H9 (cell line): ENCODE measurements at regions not wholly inside any gene's neighbourhood (a gene's known extent, or its start where the extent isn't known, plus 50 kb on each side); places are given as distances from the start of the nearest gene placed in this dataset.
A peak's percentile ranks its signal among the peaks of the same experiment; 100 is the strongest.

Source experiments
- DNase-seq: peaks from one replicate; pipeline ENCODE4 v3.0.0-alpha.2; 2017
- H2AFZ ChIP-seq: one replicate; pipeline ENCODE4 v1.6.1; 2013; ENCODE audit warnings: mild to moderate bottlenecking, low read length, control low read depth, moderate library complexity
- H2AK5ac ChIP-seq: 2 replicates; pipeline ENCODE4 v1.6.1; 2013; ENCODE audit warnings: low read length, control low read depth, mixed read lengths; ENCODE audit not compliant: insufficient read length
- H2BK120ac ChIP-seq: one replicate; pipeline ENCODE4 v1.6.1; 2013; ENCODE audit warnings: low read depth, mild to moderate bottlenecking, low read length, control low read depth, inconsistent platforms; ENCODE audit not compliant: poor library complexity, severe bottlenecking
- H2BK12ac ChIP-seq: 2 replicates; pipeline ENCODE4 v1.6.1; 2013; ENCODE audit warnings: low read length, control low read depth, mixed read lengths, low read depth; ENCODE audit not compliant: insufficient read length
- H2BK15ac ChIP-seq: 2 replicates; pipeline ENCODE4 v1.6.1; 2013; ENCODE audit warnings: low read depth, low read length, control low read depth
- H2BK20ac ChIP-seq: one replicate; pipeline ENCODE4 v1.6.1; 2013; ENCODE audit warnings: low read depth, mild to moderate bottlenecking, low read length, control low read depth, inconsistent platforms; ENCODE audit not compliant: poor library complexity, severe bottlenecking
- H2BK5ac ChIP-seq: 2 replicates; pipeline ENCODE4 v1.6.1; 2013; ENCODE audit warnings: low read length, control low read depth, mixed read lengths; ENCODE audit not compliant: insufficient read length
- H3K14ac ChIP-seq: 2 replicates; pipeline ENCODE4 v1.6.1; 2013; ENCODE audit warnings: low read length, control low read depth; ENCODE audit not compliant: insufficient read depth
- H3K18ac ChIP-seq: 2 replicates; pipeline ENCODE4 v1.6.1; 2013; ENCODE audit warnings: low read depth, mild to moderate bottlenecking, mixed read lengths, low read length, control low read depth; ENCODE audit not compliant: insufficient read length
- H3K23ac ChIP-seq: 2 replicates; pipeline ENCODE4 v1.6.1; 2013; ENCODE audit warnings: low read length, control low read depth, mixed read lengths, low read depth; ENCODE audit not compliant: insufficient read length
- H3K23me2 ChIP-seq: 2 replicates; pipeline ENCODE4 v1.6.1; 2013; ENCODE audit warnings: low read depth, mild to moderate bottlenecking, mixed read lengths, low read length, control low read depth; ENCODE audit not compliant: insufficient read length, poor library complexity, severe bottlenecking
- H3K27ac ChIP-seq: 2 replicates; pipeline ENCODE4 v1.5.1; 2013; ENCODE audit warnings: low read length, control low read depth, mixed read lengths, low read depth; ENCODE audit not compliant: insufficient read length
- H3K27me3 ChIP-seq: 2 replicates; pipeline ENCODE4 v1.6.1; 2013; ENCODE audit warnings: low read length, control low read depth, inconsistent platforms; ENCODE audit not compliant: insufficient read depth
- H3K4ac ChIP-seq: 2 replicates; pipeline ENCODE4 v1.6.1; 2013; ENCODE audit warnings: low read depth, mild to moderate bottlenecking, control low read depth, inconsistent platforms, low read length, moderate library complexity
- H3K4me1 ChIP-seq: 2 replicates; pipeline ENCODE4 v1.6.1; 2013; ENCODE audit warnings: low read length, control low read depth, inconsistent platforms; ENCODE audit not compliant: insufficient read depth
- H3K4me2 ChIP-seq: 2 replicates; pipeline ENCODE4 v1.6.1; 2013; ENCODE audit warnings: low read length, control low read depth, mixed read lengths; ENCODE audit not compliant: insufficient read length, insufficient read depth
- H3K56ac ChIP-seq: 2 replicates; pipeline ENCODE4 v1.6.1; 2013; ENCODE audit warnings: low read depth, mild to moderate bottlenecking, mixed read lengths, low read length, control low read depth; ENCODE audit not compliant: insufficient read length
- H3K79me1 ChIP-seq: 2 replicates; pipeline ENCODE4 v1.6.1; 2013; ENCODE audit warnings: low read depth, mild to moderate bottlenecking, moderate library complexity, low read length, control low read depth, inconsistent platforms; ENCODE audit not compliant: insufficient read depth, poor library complexity, severe bottlenecking
- H3K79me2 ChIP-seq: 2 replicates; pipeline ENCODE4 v1.6.1; 2013; ENCODE audit warnings: low read length, control low read depth, inconsistent platforms; ENCODE audit not compliant: insufficient read depth
- H3K9ac ChIP-seq: 2 replicates; pipeline ENCODE4 v1.6.1; 2013; ENCODE audit warnings: low read length, control low read depth, mixed read lengths; ENCODE audit not compliant: insufficient read length; ENCODE audit errors: extremely low read depth
- H3K9me3 ChIP-seq: one replicate; pipeline ENCODE4 v1.6.1; 2013; ENCODE audit warnings: low read depth, low read length, inconsistent platforms; ENCODE audit not compliant: control insufficient read depth
- H3T11ph ChIP-seq: one replicate; pipeline ENCODE4 v1.6.1; 2013; ENCODE audit warnings: mild to moderate bottlenecking, low read length, control low read depth, inconsistent platforms
- H4K20me1 ChIP-seq: one replicate; pipeline ENCODE4 v1.6.1; 2013; ENCODE audit not compliant: control insufficient read depth, insufficient read length, insufficient read depth
- H4K5ac ChIP-seq: 2 replicates; pipeline ENCODE4 v1.6.1; 2013; ENCODE audit warnings: low read depth, mild to moderate bottlenecking, mixed read lengths, low read length, control low read depth; ENCODE audit not compliant: insufficient read length
- H4K8ac ChIP-seq: replicated peaks from 2 replicates; pipeline ENCODE4 v1.6.1; 2013; ENCODE audit warnings: low read length, control low read depth, mixed read lengths, low read depth; ENCODE audit not compliant: insufficient read length
- H4K91ac ChIP-seq: 2 replicates; pipeline ENCODE4 v1.6.1; 2013; ENCODE audit warnings: low read depth, mild to moderate bottlenecking, moderate library complexity, mixed read lengths, low read length, control low read depth; ENCODE audit not compliant: insufficient read length
- H3K27ac Mint-ChIP-seq, 3 experiments: 2 replicates in 2 of 3; 3 replicates in 1 of 3; pipeline ENCODE4 v1.8.0; 2020 to 2021; ENCODE audit warnings: mixed read lengths in 3 of 3, mild to moderate bottlenecking in 1 of 3, moderate library complexity in 1 of 3
- H3K27me3 Mint-ChIP-seq: 2 replicates; pipeline ENCODE4 v1.8.0; 2021; ENCODE audit warnings: low read depth, mild to moderate bottlenecking, moderate library complexity, mixed read lengths
- H3K36me3 Mint-ChIP-seq, 3 experiments: 2 replicates in 2 of 3; 3 replicates in 1 of 3; pipeline ENCODE4 v1.8.0; 2020 to 2021; ENCODE audit warnings: low read depth in 3 of 3, mixed read lengths in 3 of 3; ENCODE audit not compliant: insufficient read depth in 1 of 3
- H3K4me1 Mint-ChIP-seq, 2 experiments: 2 replicates each; pipeline ENCODE4 v1.8.0; 2020; ENCODE audit warnings: mixed read lengths in 2 of 2
- H3K4me3 Mint-ChIP-seq, 2 experiments: 2 replicates in 1 of 2; 3 replicates in 1 of 2; pipeline ENCODE4 v1.8.0; 2020 to 2021; ENCODE audit warnings: mild to moderate bottlenecking in 2 of 2, mixed read lengths in 2 of 2, moderate library complexity in 1 of 2
- H3K9me3 Mint-ChIP-seq, 2 experiments: 2 replicates in 1 of 2; 3 replicates in 1 of 2; pipeline ENCODE4 v1.8.0; 2020; ENCODE audit warnings: mild to moderate bottlenecking in 2 of 2, mixed read lengths in 2 of 2, moderate library complexity in 1 of 2
- CTCF ChIP-seq: fragments of 200-600 bp; sonication (generic); conservative IDR thresholded peaks from 3 replicates; pipeline ENCODE4 v1.8.0; 2021; ENCODE audit warnings: antibody characterized with exemption, mild to moderate bottlenecking
- WGBS: extraction: QIAGEN DNeasy Blood & Tissue Kit; methylation state at CpG from one replicate; pipeline ENCODE4 v1.1.7; 2013; ENCODE audit warnings: missing lambda C conversion rate, low lambda C conversion rate, mixed read lengths; ENCODE audit not compliant: insufficient read length; ENCODE audit errors: extremely low coverage; 5-methylcytosine and 5-hydroxymethylcytosine counted together

GRCh38 chr3:63228087-63228486 lies 50.0 kb upstream of the SYNPR start:
- Histone ChIP-seq H2AK5ac (no peak overlapping the region), H3K27me3 (no peaks in the 10 kb centered on the region), H3K79me1 (no peaks in the 10 kb centered on the region), H2BK15ac (no peak overlapping the region), H3K4me2 (no peak overlapping the region), H3K4me1 (peaks cover 6% of the 10 kb centered on the region), H2BK120ac (no peak overlapping the region), H3K27ac (no peak overlapping the region), H2BK12ac (no peak overlapping the region), H3T11ph (no peak overlapping the region), H2BK5ac (no peak overlapping the region), H3K14ac (no peak overlapping the region), H2BK20ac (no peak overlapping the region), H3K23me2 (no peaks in the 10 kb centered on the region), H2AFZ (no peak overlapping the region), H4K8ac (no peak overlapping the region), H4K91ac (no peak overlapping the region), H3K79me2 (no peaks in the 10 kb centered on the region), H3K23ac (no peak overlapping the region), H4K5ac (no peak overlapping the region), H3K18ac (no peak overlapping the region), H3K9ac (no peak overlapping the region), H3K9me3 (no peaks in the 10 kb centered on the region), H3K4ac (no peak overlapping the region), H3K56ac (no peak overlapping the region), H4K20me1 (no peaks in the 10 kb centered on the region)
- Mint-ChIP-seq H3K36me3 (no peaks in the 10 kb centered on the region; a peak in 1 of 7 replicates), H3K4me3 (no peak overlapping the region; a peak in 1 of 5 replicates), H3K9me3 (no peaks in the 10 kb centered on the region), H3K4me1 (peaks cover 20% of the 10 kb centered on the region in 2 experiments), H3K27me3 (peaks cover 3% of the 10 kb centered on the region), H3K27ac (peak overlapping the region in 2 of 3 experiments; percentile 6 to 21; a peak in 2 of 7 replicates)
- no peak for DNase-seq
- WGBS = no CpG with 5 or more reads among the region's 1 CpG
- TF ChIP-seq CTCF = no peak
